ENCODE measurements at regions not wholly inside any gene's neighbourhood (a gene's known extent, or its start where the extent isn't known, plus 50 kb on each side); places are given as distances from the start of the nearest gene placed in this dataset.
"Not testable (repeated sequence)": the region's sequence is repeated elsewhere in the genome, so short reads cannot be mapped to it uniquely, and the experiment has no call there.

DNA sequence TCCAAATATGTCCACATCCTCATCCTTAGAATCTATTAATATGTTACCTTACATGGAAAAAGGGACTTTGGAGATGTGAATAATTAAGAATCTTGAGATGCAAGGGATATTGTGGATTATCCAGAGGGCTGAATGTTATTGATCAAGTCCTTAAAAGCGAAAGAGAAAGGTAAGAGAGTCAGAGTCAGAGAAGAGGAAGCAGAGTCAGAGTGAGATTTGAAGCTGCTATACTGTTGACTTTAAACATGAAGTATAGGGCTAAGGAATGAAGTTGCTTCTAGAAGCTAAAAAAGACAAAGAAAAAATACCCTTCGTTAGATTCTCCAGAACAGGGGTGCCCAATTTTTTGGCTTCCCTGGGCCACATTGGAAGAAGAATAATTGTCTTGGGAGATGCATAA lies 627.2 kb upstream of the SLITRK6 start:
- DNase-seq: no peak

DNA sequence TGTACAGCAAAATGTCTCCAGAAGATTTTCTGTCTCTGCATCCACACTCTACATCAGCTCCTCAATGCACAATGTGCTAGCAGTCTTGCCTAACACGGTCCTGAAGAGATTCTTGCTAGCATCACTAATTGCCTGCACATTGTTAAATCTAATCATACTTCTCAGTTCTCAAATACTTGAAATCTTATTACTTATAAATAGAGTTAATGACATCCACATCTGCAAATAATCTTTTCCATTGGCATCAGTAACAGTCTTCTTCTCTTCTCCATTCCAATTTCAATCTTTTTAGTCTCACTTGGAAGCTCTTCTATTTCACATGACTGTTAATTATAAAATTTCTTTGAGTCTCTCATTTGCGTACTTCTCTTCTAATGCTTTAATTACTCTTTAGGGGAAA lies 630.5 kb upstream of the SLITRK6 start:
- DNase-seq: no peak

- no peak for DNase-seq
Measured at GRCh38 chr13:86438034-86438433, 638.8 kb upstream of the SLITRK6 start.

DNA sequence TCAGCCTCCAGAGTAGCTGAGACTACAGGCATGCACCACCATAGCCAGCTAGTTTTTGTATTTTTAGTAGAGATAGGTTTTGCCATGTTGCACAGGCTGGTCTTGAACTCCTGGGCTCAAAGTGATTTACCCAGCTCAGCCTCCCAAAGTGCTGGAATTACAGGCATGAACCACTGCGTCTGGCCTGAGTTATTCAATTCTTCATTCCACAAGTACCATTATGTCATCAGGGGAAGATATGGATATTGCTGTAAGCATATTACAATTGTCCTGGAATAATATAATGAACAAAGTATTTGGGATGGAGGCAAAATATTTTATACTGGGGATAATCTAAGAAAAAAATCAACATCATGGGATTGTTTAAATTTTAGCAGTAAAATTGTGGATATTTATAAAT lies 646.0 kb upstream of the SLITRK6 start:
- no peak for DNase-seq

- DNase-seq: no peak
Measured at GRCh38 chr13:86445672-86446071, 646.5 kb upstream of the SLITRK6 start.

DNA sequence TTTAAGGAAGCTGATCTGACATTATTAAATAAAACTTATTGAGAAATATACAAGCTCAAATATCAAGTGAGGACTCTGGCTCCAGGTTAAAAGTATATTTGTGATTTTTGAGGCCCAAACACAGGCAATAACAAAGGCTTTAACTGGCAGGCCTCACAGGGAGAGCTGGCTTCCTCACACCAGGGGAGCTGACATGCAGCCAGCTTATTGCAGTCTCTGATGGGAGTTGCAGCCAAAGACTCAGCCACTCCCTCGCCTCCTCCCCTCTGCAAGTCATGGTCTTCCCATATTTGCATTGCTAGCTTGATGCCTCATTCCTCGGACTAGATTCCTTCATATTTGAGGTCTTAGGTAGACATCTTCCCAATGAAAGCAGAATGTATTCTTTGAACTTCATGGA lies 647.1 kb upstream of the SLITRK6 start:
- no peak for DNase-seq

DNA sequence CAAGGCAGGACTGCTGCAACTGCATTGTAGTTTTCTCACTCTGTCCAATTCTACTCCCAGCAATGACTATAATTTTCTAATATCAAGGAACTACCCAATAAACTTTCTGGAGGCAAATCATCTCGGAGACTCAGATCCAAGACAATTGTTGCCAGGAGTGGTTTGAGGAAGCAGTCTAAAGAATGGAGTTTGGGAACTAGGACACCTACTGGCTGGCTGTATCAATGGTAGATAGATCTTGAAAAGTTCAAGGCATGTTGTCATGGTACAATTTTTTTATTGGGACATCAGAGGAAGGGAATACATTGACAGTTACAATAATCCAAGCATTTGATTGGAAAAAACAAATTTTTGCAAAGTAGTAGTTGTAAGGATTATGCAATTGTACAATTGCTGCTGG lies 648.3 kb upstream of the SLITRK6 start:
- DNase-seq: no peak

- DNase-seq: no peak
Measured at GRCh38 chr13:86462011-86462410, 662.8 kb upstream of the SLITRK6 start.

- DNase-seq: no peak
Measured at GRCh38 chr13:86464193-86464592, 665.0 kb upstream of the SLITRK6 start.

DNA sequence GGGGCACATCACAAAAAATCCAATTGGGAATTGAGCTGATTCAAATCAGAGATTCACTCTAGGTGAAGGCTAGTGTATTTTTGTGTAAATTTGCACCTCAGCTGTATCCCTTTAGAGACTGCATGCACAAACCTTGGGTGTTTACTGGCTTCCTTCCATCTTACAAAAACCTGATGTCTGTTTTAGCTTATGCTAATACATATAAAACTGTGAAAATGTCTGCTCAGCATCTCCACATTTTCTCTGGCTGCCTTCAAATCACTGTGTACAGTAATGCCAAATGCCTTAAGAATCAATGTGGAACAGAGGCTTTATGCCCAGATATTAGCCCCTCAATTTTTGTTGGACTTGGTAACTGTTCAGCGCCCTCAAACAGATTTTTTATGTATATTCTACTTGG lies 675.8 kb upstream of the SLITRK6 start:
- no peak for DNase-seq

DNA sequence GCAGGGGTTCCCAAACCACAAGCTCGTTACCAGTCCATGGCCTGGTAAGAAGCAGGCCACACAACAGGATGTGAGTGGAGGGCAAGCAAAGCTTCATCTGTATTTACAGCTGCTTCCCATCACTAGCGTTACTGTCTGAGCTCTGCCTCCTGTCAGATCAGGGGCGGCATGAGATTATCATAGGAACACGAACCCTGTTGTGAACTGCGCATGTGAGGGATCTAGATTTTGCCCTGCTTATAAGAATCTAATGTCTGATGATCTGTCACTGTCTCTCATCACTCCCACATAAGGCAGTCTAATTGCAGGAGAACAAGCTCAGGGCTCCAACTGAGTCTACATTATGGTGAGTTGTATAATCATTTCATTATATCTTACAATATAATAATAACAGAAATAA lies 677.4 kb upstream of the SLITRK6 start:
- no peak for DNase-seq

- no peak for DNase-seq
Measured at GRCh38 chr13:86486582-86486981, 687.4 kb upstream of the SLITRK6 start.

GRCh38 chr13:86491121-86491520 lies 691.9 kb upstream of the SLITRK6 start:
- DNase-seq: no peak

GRCh38 chr13:86501931-86502330 lies 702.7 kb upstream of the SLITRK6 start:
- DNase-seq: not testable (repeated sequence)

- no peak for DNase-seq
Measured at GRCh38 chr13:86510792-86511191, 711.6 kb upstream of the SLITRK6 start.

- DNase-seq: no peak
Measured at GRCh38 chr13:86541461-86541860, 742.2 kb upstream of the SLITRK6 start.

DNA sequence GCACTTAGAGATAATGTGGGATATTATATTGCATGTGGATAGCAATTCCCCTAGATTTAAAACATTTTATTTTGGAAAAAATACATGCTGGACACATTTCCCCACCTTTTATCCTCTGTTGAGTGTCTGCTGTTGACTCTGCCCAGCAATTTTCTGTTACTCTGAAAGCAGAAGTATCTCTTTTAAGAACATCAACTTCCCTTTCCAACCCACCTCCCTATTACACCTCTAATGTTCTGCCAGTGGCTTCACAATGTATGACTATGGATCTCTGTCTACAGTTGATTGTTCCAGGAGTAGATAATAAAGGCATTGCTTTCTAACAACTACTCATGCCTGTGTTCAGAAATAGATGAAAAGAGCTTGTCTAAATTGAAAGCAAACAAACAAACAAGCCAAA lies 754.8 kb upstream of the SLITRK6 start:
- DNase-seq: no peak

DNA sequence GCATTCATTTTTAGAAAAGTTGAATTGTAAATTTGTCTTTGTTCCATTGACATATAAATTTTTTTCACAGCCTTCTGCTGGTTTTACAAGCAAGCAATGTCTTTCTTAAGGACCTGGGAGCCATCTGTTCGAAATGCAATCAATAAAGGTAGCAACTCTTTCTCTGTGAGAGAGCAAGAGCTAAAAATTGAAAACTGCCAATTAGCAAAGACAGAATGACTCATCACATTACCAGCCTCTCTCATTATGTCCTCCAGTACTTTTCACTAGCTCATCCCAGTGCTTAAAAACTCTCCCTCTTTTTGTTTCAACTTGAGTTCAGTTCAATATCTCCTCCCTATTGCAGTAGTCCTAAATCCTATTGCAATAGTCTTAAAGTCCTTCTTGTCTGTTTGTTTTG lies 760.7 kb upstream of the SLITRK6 start:
- DNase-seq: no peak

DNA sequence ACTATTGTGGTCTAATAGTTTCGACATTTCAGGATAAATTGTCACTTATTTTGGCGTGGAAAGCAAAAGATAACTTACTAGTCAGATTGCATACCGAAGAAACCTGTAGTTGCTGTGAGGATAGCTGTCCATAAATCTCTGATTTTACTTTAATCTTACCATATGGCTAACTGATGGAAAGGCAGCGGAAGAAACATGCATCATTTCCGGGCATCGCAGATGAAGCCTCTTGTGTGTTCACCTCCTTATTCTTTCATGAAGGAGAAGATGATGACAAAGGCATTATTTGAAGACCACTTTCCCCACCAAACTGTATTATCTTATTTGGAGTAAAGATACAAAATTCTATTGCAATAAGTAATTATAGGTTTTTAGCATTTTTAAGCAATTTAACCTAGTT lies 763.6 kb upstream of the SLITRK6 start:
- no peak for DNase-seq

- no peak for DNase-seq
Measured at GRCh38 chr13:86563308-86563707, 764.1 kb upstream of the SLITRK6 start.

DNA sequence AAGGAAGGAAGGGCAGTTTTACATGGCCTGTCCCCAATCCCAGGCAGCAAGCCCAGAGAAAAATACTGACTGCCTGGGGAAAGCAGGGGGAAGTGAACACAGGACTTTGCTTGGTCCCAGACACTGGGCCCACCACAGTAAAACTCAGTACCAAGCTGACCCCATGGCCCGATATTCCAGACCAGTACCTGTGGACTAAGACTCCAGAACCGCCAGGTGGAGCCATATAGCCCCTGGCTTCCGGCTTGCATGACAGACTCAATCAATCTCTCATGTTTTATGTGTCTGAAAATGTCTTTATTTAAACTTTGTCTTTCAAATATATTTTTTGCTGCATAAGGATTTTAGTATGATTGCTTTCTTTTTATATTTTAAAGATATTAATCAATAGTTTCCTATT lies 767.9 kb upstream of the SLITRK6 start:
- no peak for DNase-seq

DNA sequence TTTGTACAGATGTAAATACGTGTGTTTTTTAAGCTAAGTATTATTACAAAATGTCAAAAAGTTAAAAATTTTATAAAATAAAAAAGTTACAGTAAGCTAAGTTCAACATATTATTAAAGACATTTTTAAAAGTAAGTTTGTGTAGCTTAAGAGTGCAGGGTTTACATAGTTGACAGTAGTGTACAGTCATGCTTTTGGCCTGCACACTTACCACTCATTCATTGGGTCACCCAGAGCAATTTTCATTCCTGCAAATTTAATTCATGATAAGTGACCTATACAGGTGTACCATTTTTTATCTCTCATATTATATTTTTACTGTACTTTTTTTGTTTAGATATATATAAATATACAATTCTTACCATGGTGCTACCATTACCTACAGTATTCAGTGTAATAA lies 769.9 kb upstream of the SLITRK6 start:
- DNase-seq: no peak

DNA sequence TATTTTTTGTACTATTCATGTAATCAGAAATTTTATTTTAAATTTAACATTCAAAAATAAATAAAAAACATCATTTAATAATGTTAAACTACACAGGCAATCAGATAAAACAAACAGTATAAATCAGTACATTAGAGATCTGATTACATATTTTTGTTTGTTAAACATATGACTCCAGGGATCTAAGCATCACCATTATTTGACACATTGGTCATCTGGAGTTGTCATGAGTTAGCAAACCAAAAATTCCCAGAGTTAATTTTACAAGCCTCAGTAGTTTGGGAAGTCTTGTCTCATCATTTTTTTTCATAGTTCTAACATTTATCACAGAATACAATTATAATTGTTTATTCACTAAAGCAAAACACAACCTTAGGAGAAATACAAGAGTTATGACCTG lies 770.8 kb upstream of the SLITRK6 start:
- no peak for DNase-seq

DNA sequence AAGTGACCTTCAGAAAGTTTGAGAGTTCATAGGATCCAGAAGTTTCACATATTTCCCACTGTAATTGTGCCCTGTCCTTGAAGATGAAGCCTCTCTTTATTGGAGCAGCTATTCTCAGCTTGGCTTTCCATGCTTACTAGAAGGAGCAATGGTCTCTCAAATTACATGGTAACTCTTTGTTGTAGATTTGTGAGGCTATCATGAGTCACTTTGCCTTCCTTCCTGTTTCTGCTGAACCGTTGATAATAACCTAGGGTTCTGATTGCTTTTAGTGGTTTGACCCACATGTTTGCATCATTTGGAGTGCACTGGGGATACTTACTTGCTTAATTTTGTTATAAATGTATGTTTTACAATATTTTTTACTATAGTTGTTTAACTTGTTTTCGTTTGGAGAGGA lies 772.9 kb upstream of the SLITRK6 start:
- no peak for DNase-seq

DNA sequence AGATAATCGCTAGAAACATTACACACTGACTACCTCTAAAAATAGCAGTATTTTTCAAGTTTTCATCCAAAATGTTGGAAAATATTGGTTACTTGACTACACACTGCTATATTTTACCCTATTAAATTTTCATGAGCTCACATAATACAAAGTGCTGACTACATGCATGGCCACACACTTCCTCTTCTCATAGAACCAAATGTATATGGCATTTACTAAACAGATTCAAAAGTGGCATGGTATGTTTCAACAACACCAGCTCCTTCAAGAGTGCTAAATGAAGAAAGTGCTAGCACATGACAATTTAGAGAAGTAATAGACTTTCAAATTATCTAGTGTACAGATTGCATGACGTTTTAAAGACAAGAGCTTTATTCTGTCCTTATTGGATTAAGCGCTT lies 780.4 kb upstream of the SLITRK6 start:
- no peak for DNase-seq

GRCh38 chr13:86581706-86582105 lies 782.5 kb upstream of the SLITRK6 start:
- DNase-seq: no peak
